ENCODE measurements at regions not wholly inside any gene's neighbourhood (a gene's known extent, or its start where the extent isn't known, plus 50 kb on each side); places are given as distances from the start of the nearest gene placed in this dataset.

DNA sequence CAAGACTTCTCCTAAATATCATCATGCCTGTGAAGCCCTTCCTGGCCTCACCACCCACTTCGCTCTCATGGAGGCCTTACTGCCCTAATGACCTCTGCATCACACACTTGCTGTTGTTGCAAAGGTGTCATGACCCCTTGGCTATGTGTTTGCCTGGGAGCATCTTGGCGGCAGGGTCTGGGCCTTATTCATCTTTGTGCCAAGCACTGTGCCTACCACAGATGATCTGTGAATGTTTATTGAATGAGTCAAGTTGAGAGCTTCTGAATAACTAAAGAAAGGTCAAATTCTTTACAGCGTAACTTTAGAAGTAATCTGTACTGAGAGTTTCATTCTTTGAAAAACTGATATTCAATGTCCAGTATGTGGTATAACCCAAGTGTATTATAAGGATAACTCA, 113.3 kb downstream of the TTC8 start:
- TF ChIP-seq POLR2A (IDR thresholded peaks at IDR 0.05), result no peak
- TF ChIP-seq, protein P1, sequence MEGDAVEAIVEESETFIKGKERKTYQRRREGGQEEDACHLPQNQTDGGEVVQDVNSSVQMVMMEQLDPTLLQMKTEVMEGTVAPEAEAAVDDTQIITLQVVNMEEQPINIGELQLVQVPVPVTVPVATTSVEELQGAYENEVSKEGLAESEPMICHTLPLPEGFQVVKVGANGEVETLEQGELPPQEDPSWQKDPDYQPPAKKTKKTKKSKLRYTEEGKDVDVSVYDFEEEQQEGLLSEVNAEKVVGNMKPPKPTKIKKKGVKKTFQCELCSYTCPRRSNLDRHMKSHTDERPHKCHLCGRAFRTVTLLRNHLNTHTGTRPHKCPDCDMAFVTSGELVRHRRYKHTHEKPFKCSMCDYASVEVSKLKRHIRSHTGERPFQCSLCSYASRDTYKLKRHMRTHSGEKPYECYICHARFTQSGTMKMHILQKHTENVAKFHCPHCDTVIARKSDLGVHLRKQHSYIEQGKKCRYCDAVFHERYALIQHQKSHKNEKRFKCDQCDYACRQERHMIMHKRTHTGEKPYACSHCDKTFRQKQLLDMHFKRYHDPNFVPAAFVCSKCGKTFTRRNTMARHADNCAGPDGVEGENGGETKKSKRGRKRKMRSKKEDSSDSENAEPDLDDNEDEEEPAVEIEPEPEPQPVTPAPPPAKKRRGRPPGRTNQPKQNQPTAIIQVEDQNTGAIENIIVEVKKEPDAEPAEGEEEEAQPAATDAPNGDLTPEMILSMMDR (IDR thresholded peaks at IDR 0.05), result no peak
- intact Hi-C loops (cut with DNase I), result no loop called here
- H3K27me3 ChIP-seq, result no peaks in the 10 kb centered on the region
- H3K9me3 ChIP-seq, result no peaks in the 10 kb centered on the region
- no peaks in the 10 kb centered on the region for H3K4me1 ChIP-seq
- H3K4me3 ChIP-seq (replicated peaks in 1 of 3), result no peak overlapping the region
- no peaks in the 10 kb centered on the region for H3K36me3 ChIP-seq
- 92 to 97% methylated on average over 3 of the region's 3 CpGs for WGBS, 2 donors
- DNase-seq, result no peak
- no peak overlapping the region for H3K27ac ChIP-seq

DNA sequence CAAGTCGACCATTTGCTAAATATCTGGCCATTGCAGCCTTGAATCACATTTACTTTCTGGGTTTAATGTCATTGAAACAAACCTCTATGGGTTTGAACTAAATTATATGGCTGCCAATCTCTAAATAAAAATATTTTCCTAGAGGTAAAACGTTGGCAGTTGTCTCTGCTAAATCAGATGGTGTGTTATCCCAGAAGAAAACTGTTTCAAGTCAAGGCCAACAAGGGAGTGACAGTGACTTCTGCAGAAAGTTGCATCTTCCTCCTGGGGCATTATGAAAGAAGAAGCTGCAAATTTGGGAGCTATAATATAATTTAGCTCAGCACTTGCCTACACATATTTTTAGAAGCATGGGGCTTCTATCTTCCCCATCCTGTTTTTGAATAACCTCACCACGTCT, 116.2 kb downstream of the TTC8 start:
- no peak for TF ChIP-seq POLR2A (IDR thresholded peaks at IDR 0.05)
- TF ChIP-seq, protein P1 (IDR thresholded peaks at IDR 0.05), result no peak
- intact Hi-C loops (cut with DNase I), result no loop called here
- WGBS, 2 donors, result 48 to 59% methylated on average over 3 of the region's 3 CpGs

DNA sequence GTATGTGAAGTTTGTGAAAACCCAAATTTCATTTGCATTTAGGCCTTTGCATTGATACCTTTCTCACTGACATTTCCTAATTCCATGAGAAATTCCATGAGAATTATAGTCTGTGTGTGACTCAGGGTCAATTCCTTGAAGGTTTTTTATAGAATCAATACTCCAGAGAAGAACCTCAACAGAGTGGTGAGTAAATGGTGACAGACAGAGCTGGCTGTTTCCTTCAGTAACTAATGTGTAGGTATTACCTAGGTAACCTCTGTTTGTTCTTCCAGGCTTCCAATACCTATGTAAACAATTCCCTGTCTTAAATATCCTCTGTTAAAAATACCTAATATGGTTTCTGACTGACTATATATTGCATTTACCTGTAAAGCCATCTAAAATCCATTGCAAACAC, 117.0 kb downstream of the TTC8 start:
- intact Hi-C loops (cut with DNase I), result no loop called here
- H3K36me3 ChIP-seq, result no peaks in the 10 kb centered on the region
- H3K27ac ChIP-seq, result no peak overlapping the region
- TF ChIP-seq, protein P1 (IDR thresholded peaks at IDR 0.05), result no peak
- no peak for TF ChIP-seq POLR2A (IDR thresholded peaks at IDR 0.05)
- H3K4me3 ChIP-seq (replicated peaks in 1 of 3), result no peak overlapping the region
- DNase-seq, result no peak
- no peaks in the 10 kb centered on the region for H3K9me3 ChIP-seq
- H3K4me1 ChIP-seq, result no peaks in the 10 kb centered on the region
- H3K27me3 ChIP-seq, result no peaks in the 10 kb centered on the region

More for the DNA sequence above, 116.2 kb downstream of the TTC8 start:
- H3K27ac ChIP-seq, result no peak overlapping the region
- DNase-seq, result no peak
- H3K4me3 ChIP-seq (replicated peaks in 1 of 3), result no peak overlapping the region
- H3K36me3 ChIP-seq, result no peaks in the 10 kb centered on the region
- no peaks in the 10 kb centered on the region for H3K27me3 ChIP-seq
- H3K4me1 ChIP-seq, result no peaks in the 10 kb centered on the region
- no peaks in the 10 kb centered on the region for H3K9me3 ChIP-seq

DNA sequence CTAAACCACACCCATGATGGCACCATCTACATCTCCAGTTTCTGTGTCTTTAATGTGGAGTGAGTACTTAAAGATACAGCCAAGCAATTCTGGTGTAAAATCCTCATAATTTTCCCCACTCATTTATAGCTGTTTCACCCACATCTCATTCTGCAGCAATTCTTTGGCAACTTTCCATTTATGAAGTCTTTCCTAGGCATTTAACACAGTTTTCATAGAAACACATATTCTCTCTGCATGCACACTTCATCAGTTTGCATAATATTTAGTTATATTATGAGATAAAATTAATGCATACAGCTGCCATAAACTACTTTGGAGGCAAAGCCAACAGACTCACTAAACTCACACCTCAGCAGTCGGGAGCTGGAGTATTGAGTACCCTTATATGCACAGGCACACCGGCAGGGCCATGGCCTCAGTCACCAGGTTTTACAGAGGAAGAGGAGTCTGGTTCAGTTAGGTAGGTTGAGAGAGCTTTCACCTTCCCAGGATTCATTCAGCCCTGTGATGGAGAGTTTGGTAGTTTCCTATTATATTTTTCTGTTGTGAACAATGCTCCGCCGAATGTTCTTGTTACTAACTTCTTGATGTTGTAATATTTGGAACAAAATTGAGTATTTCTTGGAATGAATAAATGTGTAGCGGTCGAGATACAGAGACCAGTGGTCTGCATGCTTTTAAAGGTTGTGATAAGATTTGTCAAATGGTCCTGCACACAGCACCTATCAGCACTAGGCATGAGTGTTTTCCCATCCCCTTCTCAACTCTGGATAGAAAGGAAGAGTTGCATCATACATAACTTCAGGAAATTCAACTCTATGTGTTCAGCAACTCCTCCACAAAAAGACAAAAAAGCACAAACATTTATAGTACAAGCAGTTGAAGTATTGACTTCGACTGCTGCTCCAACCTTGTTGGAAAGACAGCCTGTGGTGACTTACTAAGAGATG, 123.5 kb downstream of the TTC8 start:
- TF ChIP-seq POLR2A (IDR thresholded peaks at IDR 0.05), result no peak
- TF ChIP-seq, protein P1 (IDR thresholded peaks at IDR 0.05), result no peak
- Histone ChIP-seq H3K4me3 (replicated peaks in 1 of 3) (no peak overlapping the region), H3K9me3 (no peaks in the 10 kb centered on the region), H3K27ac (no peak overlapping the region), H3K27me3 (no peaks in the 10 kb centered on the region), H3K4me1 (no peaks in the 10 kb centered on the region), H3K36me3 (no peaks in the 10 kb centered on the region)
- WGBS, 2 donors, result 63 to 68% methylated on average over 7 of the region's 7 CpGs
- no peak for DNase-seq
- intact Hi-C loops (cut with DNase I), result no loop called here

DNA sequence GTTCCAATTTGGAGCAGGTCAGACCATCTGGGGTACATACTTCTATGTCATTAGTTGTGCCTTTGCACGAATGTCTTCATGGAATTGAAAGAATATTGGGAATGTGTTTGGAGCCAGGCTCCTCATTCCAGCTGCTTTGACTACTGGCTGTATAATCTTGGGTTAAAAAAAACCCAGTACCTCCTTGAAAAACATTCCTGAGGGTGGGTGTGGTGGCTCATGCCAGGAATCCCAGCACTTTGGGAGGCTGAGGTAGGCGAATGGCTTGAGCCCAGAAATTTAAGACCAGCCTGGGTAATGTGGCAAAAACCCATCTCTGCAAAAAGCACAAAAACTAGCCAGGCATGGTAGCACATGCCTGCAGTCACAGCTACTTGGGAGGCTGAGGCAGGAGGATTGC, 125.6 kb downstream of the TTC8 start:
- no peak for TF ChIP-seq POLR2A (IDR thresholded peaks at IDR 0.05)
- TF ChIP-seq, protein P1 (IDR thresholded peaks at IDR 0.05), result no peak
- no peak for DNase-seq
- Histone ChIP-seq H3K9me3 (no peaks in the 10 kb centered on the region), H3K4me3 (replicated peaks in 1 of 3) (no peak overlapping the region), H3K27ac (no peak overlapping the region), H3K27me3 (no peaks in the 10 kb centered on the region), H3K4me1 (no peaks in the 10 kb centered on the region), H3K36me3 (no peaks in the 10 kb centered on the region)
- 38 to 43% methylated on average over 2 of the region's 2 CpGs for WGBS, 2 donors
- intact Hi-C loops (cut with DNase I), result no loop called here
